ENCODE measurements at regions not wholly inside any gene's neighbourhood (a gene's known extent, or its start where the extent isn't known, plus 50 kb on each side); places are given as distances from the start of the nearest gene placed in this dataset.

GRCh38 chr6:19736066-19736465, 101.1 kb upstream of the ID4 start:
- no peak for DNase-seq (ENCODE audit: low read depth in 2 of 2)

GRCh38 chr6:19738010-19738409, 99.2 kb upstream of the ID4 start:
- no peak for DNase-seq (ENCODE audit: low read depth in 2 of 2)

- no peak for DNase-seq (ENCODE audit: low read depth in 2 of 2)
Observed at GRCh38 chr6:19749722-19750121, 87.4 kb upstream of the ID4 start.

GRCh38 chr6:19752746-19753145, 84.4 kb upstream of the ID4 start:
- DNase-seq (ENCODE audit: low read depth in 2 of 2) = no peak

- DNase-seq (ENCODE audit: low read depth in 2 of 2) = no peak
Observed at GRCh38 chr6:19753826-19754225, 83.3 kb upstream of the ID4 start.

- no peak for DNase-seq (ENCODE audit: low read depth in 2 of 2)
Observed at GRCh38 chr6:19754686-19755085, 82.5 kb upstream of the ID4 start.

- no peak for DNase-seq (ENCODE audit: low read depth in 2 of 2)
Observed at GRCh38 chr6:19755181-19755580, 82.0 kb upstream of the ID4 start.

- no peak for DNase-seq (ENCODE audit: low read depth in 2 of 2)
Observed at GRCh38 chr6:19757036-19757435, 80.1 kb upstream of the ID4 start.

- DNase-seq (ENCODE audit: low read depth in 2 of 2) = no peak
Observed at GRCh38 chr6:19759117-19759880, 77.9 kb upstream of the ID4 start.

- no peak for DNase-seq (ENCODE audit: low read depth in 2 of 2)
Observed at GRCh38 chr6:19761121-19761520, 76.0 kb upstream of the ID4 start.

GRCh38 chr6:19771753-19772336, 65.3 kb upstream of the ID4 start:
- DNase-seq (ENCODE audit: low read depth in 2 of 2) = no peak

- no peak for DNase-seq (ENCODE audit: low read depth in 2 of 2)
Observed at GRCh38 chr6:19772891-19773290, 64.3 kb upstream of the ID4 start.

GRCh38 chr6:19781269-19781668, 55.9 kb upstream of the ID4 start:
- no peak for DNase-seq (ENCODE audit: low read depth in 2 of 2)

- DNase-seq (ENCODE audit: low read depth in 2 of 2) = no peak
Observed at GRCh38 chr6:19782588-19782987, 54.6 kb upstream of the ID4 start.

All from stimulated activated CD4-positive, alpha-beta T cell treated with anti-CD3 and anti-CD28 coated beads, Interleukin-1b, Interleukin-23, amount 100 ng/mL, for 4 hours (primary cell).